H1 (cell line): ENCODE measurements at regions not wholly inside any gene's neighbourhood (a gene's known extent, or its start where the extent isn't known, plus 50 kb on each side); places are given as distances from the start of the nearest gene placed in this dataset.

ENCODE experiments used
- CTCF ChIA-PET: fragments of 300-600 bp; sonication (Branson Sonifier 250); formaldehyde crosslinking; loops from one replicate; lab custom pipeline; 2021; ENCODE audit not compliant: partially characterized antibody; lab: Charles Lee
- POLR2A ChIA-PET: fragments of 300-600 bp; sonication (Branson Sonifier 250); formaldehyde crosslinking; loops from one replicate; lab custom pipeline; 2021; ENCODE audit warnings: inconsistent platforms; ENCODE audit not compliant: partially characterized antibody; lab: Charles Lee
- DNase-seq, 2 experiments: peaks; one replicate each; pipeline versions ENCODE4 v3.0.0 to v3.0.0-alpha.2; 2010 to 2022; ENCODE audit warnings: low spot score in 2 of 2, low read depth in 1 of 2, mixed read lengths in 1 of 2
- FAIRE-seq: peaks from 2 replicates; lab custom pipeline; 2011; peaks lifted over from hg19 to GRCh38; lab: Jason Lieb, UNC
- H2AFZ ChIP-seq: 2 replicates; pipeline ENCODE4 v1.8.1; 2012; ENCODE audit warnings: low read length, inconsistent platforms
- H2AK5ac ChIP-seq: 2 replicates; pipeline ENCODE4 v1.6.1; 2013; ENCODE audit warnings: low read depth, low read length
- H2BK120ac ChIP-seq: replicated peaks from 2 replicates; pipeline ENCODE3; 2013; ENCODE audit warnings: low read depth, low read length, inconsistent platforms
- H2BK12ac ChIP-seq: 2 replicates; pipeline ENCODE4 v1.6.1; 2013; ENCODE audit warnings: low read depth, low read length
- H2BK15ac ChIP-seq: 2 replicates; pipeline ENCODE4 v1.6.1; 2013; ENCODE audit warnings: low read length
- H2BK20ac ChIP-seq: 2 replicates; pipeline ENCODE4 v1.6.1; 2013; ENCODE audit warnings: low read length
- H2BK5ac ChIP-seq: 2 replicates; pipeline ENCODE4 v1.6.1; 2013; ENCODE audit warnings: low read depth, low read length
- H3K14ac ChIP-seq: 2 replicates; pipeline ENCODE4 v1.6.1; 2013; ENCODE audit warnings: inconsistent platforms; ENCODE audit not compliant: insufficient read length
- H3K18ac ChIP-seq: 2 replicates; pipeline ENCODE4 v1.6.1; 2013; ENCODE audit warnings: low read length; ENCODE audit errors: extremely low read depth
- H3K23ac ChIP-seq: 2 replicates; pipeline ENCODE4 v1.6.1; 2013; ENCODE audit warnings: inconsistent platforms; ENCODE audit not compliant: insufficient read length
- H3K23me2 ChIP-seq: 2 replicates; pipeline ENCODE4 v1.6.1; 2013; ENCODE audit warnings: low read depth, low read length
- H3K27ac ChIP-seq: 2 replicates; pipeline ENCODE4 v1.6.1; 2011; ENCODE audit warnings: low read depth, low read length, inconsistent platforms
- H3K27me3 ChIP-seq, 4 experiments: replicated peaks in 1 of 4; 1 replicate in 1 of 4; 2 replicates in 3 of 4; pipeline versions ENCODE4 v1.6.1 to v1.8.1; 2011 to 2013; ENCODE audit warnings: low read length in 3 of 4, mild to moderate bottlenecking in 3 of 4, inconsistent platforms in 2 of 4, mixed read lengths in 2 of 4, moderate library complexity in 1 of 4; ENCODE audit not compliant: control insufficient read depth in 3 of 4, insufficient read depth in 3 of 4; ENCODE audit errors: extremely low read depth in 1 of 4
- H3K36me3 ChIP-seq, 4 experiments: 2 replicates each; pipeline versions ENCODE4 v1.6.1 to v1.8.1; 2011 to 2013; ENCODE audit warnings: mild to moderate bottlenecking in 4 of 4, low read length in 3 of 4, moderate library complexity in 2 of 4, control low read depth in 1 of 4, inconsistent platforms in 1 of 4; ENCODE audit not compliant: insufficient read depth in 4 of 4, control insufficient read depth in 2 of 4
- H3K4ac ChIP-seq: replicated peaks from 2 replicates; pipeline ENCODE3; 2013; ENCODE audit warnings: low read length, low read depth, mixed read lengths, inconsistent platforms; ENCODE audit not compliant: insufficient read length
- H3K4me1 ChIP-seq, 4 experiments: replicated peaks in 1 of 4; 1 replicate in 1 of 4; 2 replicates in 3 of 4; pipeline versions ENCODE4 v1.6.1 to v1.8.1; 2011 to 2013; ENCODE audit warnings: low read length in 3 of 4, inconsistent platforms in 2 of 4, mixed read lengths in 1 of 4; ENCODE audit not compliant: insufficient read depth in 4 of 4, control insufficient read depth in 3 of 4
- H3K4me2 ChIP-seq, 2 experiments: 2 replicates each; pipeline versions ENCODE4 v1.6.1 to v1.8.1; 2011 to 2013; ENCODE audit warnings: low read depth in 2 of 2, low read length in 2 of 2, control low read depth in 1 of 2, inconsistent platforms in 1 of 2, mild to moderate bottlenecking in 1 of 2; ENCODE audit not compliant: insufficient read depth in 1 of 2
- H3K4me3 ChIP-seq, 4 experiments: fragments of 200-600, 300-600 bp in 1 of 4; sonication (generic), shearing (Covaris generic), sonication (Bioruptor Twin) in 1 of 4; 2 replicates each; pipeline versions ENCODE4 v1.5.1 to v1.8.1; 2011 to 2016; ENCODE audit warnings: low read length in 4 of 4, low read depth in 3 of 4, control low read depth in 2 of 4, inconsistent platforms in 2 of 4, mild to moderate bottlenecking in 2 of 4, mixed read lengths in 1 of 4, moderate library complexity in 1 of 4; ENCODE audit not compliant: insufficient read depth in 2 of 4; ENCODE audit errors: extremely low read depth in 1 of 4
- H3K56ac ChIP-seq: replicated peaks from 2 replicates; pipeline ENCODE3; 2013; ENCODE audit warnings: low read depth, mild to moderate bottlenecking, mixed read lengths, low read length, inconsistent platforms; ENCODE audit not compliant: insufficient read length
- H3K79me1 ChIP-seq: 2 replicates; pipeline ENCODE4 v1.6.1; 2013; ENCODE audit warnings: low read depth, low read length, control low read depth
- H3K79me2 ChIP-seq, 2 experiments: 2 replicates each; pipeline versions ENCODE4 v1.6.1 to v1.8.1; 2012 to 2013; ENCODE audit warnings: low read length in 2 of 2, mild to moderate bottlenecking in 2 of 2, inconsistent platforms in 1 of 2; ENCODE audit not compliant: insufficient read depth in 2 of 2, control insufficient read depth in 1 of 2
- H3K9ac ChIP-seq, 4 experiments: replicated peaks in 1 of 4; 1 replicate in 1 of 4; 2 replicates in 3 of 4; pipeline versions ENCODE4 v1.6.1 to v1.8.1; 2011 to 2013; ENCODE audit warnings: low read depth in 3 of 4, low read length in 3 of 4, control low read depth in 2 of 4, mild to moderate bottlenecking in 2 of 4, moderate library complexity in 2 of 4, inconsistent platforms in 1 of 4; ENCODE audit errors: extremely low read depth in 1 of 4
- H3K9me3 ChIP-seq, 2 experiments: 2 replicates each; pipeline versions ENCODE4 v1.6.1 to v1.8.1; 2012 to 2013; ENCODE audit warnings: mild to moderate bottlenecking in 2 of 2, moderate library complexity in 2 of 2, control low read depth in 1 of 2, inconsistent platforms in 1 of 2, low read depth in 1 of 2, low read length in 1 of 2, mixed read lengths in 1 of 2; ENCODE audit not compliant: insufficient read depth in 2 of 2
- H4K20me1 ChIP-seq, 2 experiments: replicated peaks in 1 of 2; 2 replicates each; pipeline versions ENCODE3 to v1.8.1; 2011 to 2013; ENCODE audit warnings: inconsistent platforms in 2 of 2, low read length in 2 of 2, mild to moderate bottlenecking in 1 of 2; ENCODE audit not compliant: insufficient read depth in 2 of 2, control insufficient read depth in 1 of 2
- H4K5ac ChIP-seq: 2 replicates; pipeline ENCODE4 v1.6.1; 2013; ENCODE audit warnings: low read length, low read depth, mixed read lengths, inconsistent platforms; ENCODE audit not compliant: insufficient read length
- H4K8ac ChIP-seq: 2 replicates; pipeline ENCODE4 v1.8.0; 2013; ENCODE audit warnings: mild to moderate bottlenecking, moderate library complexity, low read length, inconsistent platforms; ENCODE audit not compliant: insufficient read depth; ENCODE audit errors: extremely low read depth
- H4K91ac ChIP-seq: replicated peaks from 2 replicates; pipeline ENCODE3; 2013; ENCODE audit warnings: low read length, mixed read lengths, inconsistent platforms; ENCODE audit not compliant: insufficient read length
- ASH2L ChIP-seq: fragments of 200-600, 300-600 bp; sonication (generic); IDR thresholded peaks from one replicate; pipeline ENCODE4 v1.7.1; 2017; ENCODE audit warnings: low read length
- CBX5 ChIP-seq: fragments of 300-800, 300-1000 bp; sonication (generic); IDR thresholded peaks from 2 replicates; pipeline ENCODE4 v1.7.1; 2016; ENCODE audit warnings: antibody characterized with exemption, low read length, low read depth
- CBX8 ChIP-seq: fragments of 300-800, 300-1000 bp; sonication (generic); IDR thresholded peaks from 2 replicates; pipeline ENCODE4 v1.7.1; 2016; ENCODE audit warnings: low read depth, low read length, borderline replicate concordance
- CEBPB ChIP-seq: IDR thresholded peaks from 2 replicates; pipeline ENCODE4 v1.6.1; 2012; ENCODE audit warnings: low read depth, low read length
- CTBP2 ChIP-seq: IDR thresholded peaks from 2 replicates; pipeline ENCODE4 v1.7.0; 2011; ENCODE audit warnings: borderline replicate concordance, mild to moderate bottlenecking, moderate library complexity, mixed read lengths, low read length; ENCODE audit not compliant: insufficient read depth, insufficient read length
- EGR1 ChIP-seq: IDR thresholded peaks from 2 replicates; pipeline ENCODE4 v1.6.1; 2011; ENCODE audit warnings: low read depth, low read length, borderline replicate concordance
- GABPA ChIP-seq: IDR thresholded peaks from 2 replicates; pipeline ENCODE4 v1.6.1; 2011; ENCODE audit warnings: mild to moderate bottlenecking, low read length, moderate library complexity, borderline replicate concordance; ENCODE audit not compliant: insufficient read depth
- GTF2F1 ChIP-seq: IDR thresholded peaks from 2 replicates; pipeline ENCODE4 v1.6.1; 2012; ENCODE audit warnings: low read depth, low read length, improper control_type of control experiment, borderline replicate concordance
- NANOG ChIP-seq: IDR thresholded peaks from 2 replicates; pipeline ENCODE4 v1.6.1; 2011; ENCODE audit warnings: low read length, low read depth, mild to moderate bottlenecking, inconsistent platforms; ENCODE audit not compliant: insufficient read depth, poor library complexity, severe bottlenecking
- RBBP5 ChIP-seq: IDR thresholded peaks from 2 replicates; pipeline ENCODE4 v1.7.1; 2012; ENCODE audit warnings: low read depth, mild to moderate bottlenecking, inconsistent platforms, low read length, moderate library complexity, borderline replicate concordance
- SP1 ChIP-seq: IDR thresholded peaks from 2 replicates; pipeline ENCODE4 v1.6.1; 2011; ENCODE audit warnings: low read depth, low read length
- WGBS, 2 experiments: shearing (Covaris generic) in 1 of 2; methylation state at CpG; one replicate each; pipeline versions ENCODE4 v1.1.6 to v1.1.7; 2013 to 2015; ENCODE audit warnings: low lambda C conversion rate in 2 of 2, mixed read lengths in 2 of 2, inconsistent platforms in 1 of 2, low coverage in 1 of 2, missing lambda C conversion rate in 1 of 2; ENCODE audit not compliant: insufficient replicate concordance in 2 of 2, insufficient coverage in 1 of 2, insufficient read length in 1 of 2; ENCODE audit errors: extremely low coverage in 1 of 2, missing lambda C conversion rate in 1 of 2; 5-methylcytosine and 5-hydroxymethylcytosine counted together

GRCh38 chr10:9193120-9193519 is 1138.6 kb downstream of the GATA3 start:
- no peaks in the 10 kb centered on the region for H3K79me1 ChIP-seq
- H3K9me3 ChIP-seq, result no peaks in the 10 kb centered on the region
- WGBS, 2 experiments, result 88% methylated on average over 6 of the region's 6 CpGs; no CpG with 5 or more reads in 1 of the 2 experiments
- H3K27ac ChIP-seq, result no peak overlapping the region
- H3K4me3 ChIP-seq, result no peak overlapping the region
- H4K20me1 ChIP-seq, result no peaks in the 10 kb centered on the region
- no peak for TF ChIP-seq EGR1
- no peak for TF ChIP-seq GTF2F1
- TF ChIP-seq CBX5, result no peak
- TF ChIP-seq NANOG, result no peak
- no peak for TF ChIP-seq SP1
- TF ChIP-seq ASH2L, result no peak
- no peak for TF ChIP-seq GABPA
- TF ChIP-seq RBBP5, result no peak
- TF ChIP-seq CEBPB, result no peak
- no peak for TF ChIP-seq CTBP2
- no peak for TF ChIP-seq CBX8
- H4K91ac ChIP-seq, result no peak overlapping the region
- no peak overlapping the region for H2BK120ac ChIP-seq
- FAIRE-seq (no peak), DNase-seq (no peak)
- no peaks in the 10 kb centered on the region for H3K36me3 ChIP-seq
- H3K23me2 ChIP-seq, result no peaks in the 10 kb centered on the region
- no peaks in the 10 kb centered on the region for H3K79me2 ChIP-seq
- H3K4me1 ChIP-seq, result no peaks in the 10 kb centered on the region
- no peak overlapping the region for H3K4ac ChIP-seq
- no peak overlapping the region for H4K5ac ChIP-seq
- POLR2A ChIA-PET, result no interaction called here
- H2BK5ac ChIP-seq, result no peak overlapping the region
- no peak overlapping the region for H3K14ac ChIP-seq
- no peak overlapping the region for H3K23ac ChIP-seq
- H3K9ac ChIP-seq, result no peak overlapping the region
- H3K27me3 ChIP-seq, result no peaks in the 10 kb centered on the region
- no peak overlapping the region for H3K18ac ChIP-seq
- CTCF ChIA-PET, result interaction anchor here (1.6 kb wide), 1 partner anchor 109 kb away, joined by 3 read pairs; no protein-coding TSS in a partner anchor
- H3K56ac ChIP-seq, result no peak overlapping the region
- no peak overlapping the region for H2BK15ac ChIP-seq
- H4K8ac ChIP-seq, result no peak overlapping the region
- H3K4me2 ChIP-seq, result no peak overlapping the region
- H2AK5ac ChIP-seq, result no peak overlapping the region
- H2BK12ac ChIP-seq, result no peak overlapping the region
- H2BK20ac ChIP-seq, result no peak overlapping the region
- H2AFZ ChIP-seq, result no peak overlapping the region
